ENCODE measurements at regions not wholly inside any gene's neighbourhood (a gene's known extent, or its start where the extent isn't known, plus 50 kb on each side); places are given as distances from the start of the nearest gene placed in this dataset.
"Not testable (repeated sequence)": the region's sequence is repeated elsewhere in the genome, so short reads cannot be mapped to it uniquely, and the experiment has no call there.

DNA sequence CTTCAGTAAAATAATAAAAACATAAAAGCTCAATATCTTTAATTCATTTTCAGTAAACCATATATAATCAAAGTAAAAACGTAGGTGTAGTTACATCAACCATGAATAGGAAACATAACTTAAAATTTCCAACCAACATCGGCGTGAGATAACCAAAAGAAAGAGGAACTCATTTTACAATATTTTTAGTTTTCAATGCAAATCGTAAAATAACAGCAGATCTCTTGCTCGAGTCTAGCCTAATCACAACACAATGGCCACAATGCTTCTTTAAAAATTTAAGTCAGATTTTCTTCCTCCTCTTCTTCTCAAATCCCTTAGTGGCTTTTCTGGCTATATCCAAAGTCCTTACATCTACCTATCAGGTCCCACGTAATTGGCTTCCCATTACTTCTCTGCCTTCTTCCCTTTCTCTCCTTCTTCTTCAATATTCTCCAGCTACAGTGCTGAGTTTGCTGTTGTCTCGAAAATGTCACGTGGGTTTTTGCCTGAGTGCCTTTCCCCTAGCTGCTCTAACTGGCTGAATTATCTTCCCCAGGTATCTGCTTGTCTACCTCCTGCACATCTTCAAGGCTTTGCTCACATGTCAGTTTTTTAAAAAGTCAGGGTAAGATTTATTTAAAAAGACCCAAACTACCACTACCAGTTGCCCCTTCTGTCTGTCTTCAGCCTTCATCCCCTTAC is 90.9 kb upstream of the BANK1 start:
- 77 to 86% methylated on average over 7 to 8 of the region's 8 CpGs for WGBS, 2 donors (ENCODE audit: low coverage in 1 of 2)
- no peaks in the 10 kb centered on the region for H3K36me3 ChIP-seq
- no peaks in the 10 kb centered on the region for H3K4me1 ChIP-seq
- no peak overlapping the region for H3K4me3 ChIP-seq
- H3K9me3 ChIP-seq = no peaks in the 10 kb centered on the region
- TF ChIP-seq, protein P1, sequence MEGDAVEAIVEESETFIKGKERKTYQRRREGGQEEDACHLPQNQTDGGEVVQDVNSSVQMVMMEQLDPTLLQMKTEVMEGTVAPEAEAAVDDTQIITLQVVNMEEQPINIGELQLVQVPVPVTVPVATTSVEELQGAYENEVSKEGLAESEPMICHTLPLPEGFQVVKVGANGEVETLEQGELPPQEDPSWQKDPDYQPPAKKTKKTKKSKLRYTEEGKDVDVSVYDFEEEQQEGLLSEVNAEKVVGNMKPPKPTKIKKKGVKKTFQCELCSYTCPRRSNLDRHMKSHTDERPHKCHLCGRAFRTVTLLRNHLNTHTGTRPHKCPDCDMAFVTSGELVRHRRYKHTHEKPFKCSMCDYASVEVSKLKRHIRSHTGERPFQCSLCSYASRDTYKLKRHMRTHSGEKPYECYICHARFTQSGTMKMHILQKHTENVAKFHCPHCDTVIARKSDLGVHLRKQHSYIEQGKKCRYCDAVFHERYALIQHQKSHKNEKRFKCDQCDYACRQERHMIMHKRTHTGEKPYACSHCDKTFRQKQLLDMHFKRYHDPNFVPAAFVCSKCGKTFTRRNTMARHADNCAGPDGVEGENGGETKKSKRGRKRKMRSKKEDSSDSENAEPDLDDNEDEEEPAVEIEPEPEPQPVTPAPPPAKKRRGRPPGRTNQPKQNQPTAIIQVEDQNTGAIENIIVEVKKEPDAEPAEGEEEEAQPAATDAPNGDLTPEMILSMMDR (IDR thresholded peaks at IDR 0.05) = no peak
- no peak for TF ChIP-seq POLR2AphosphoS5 (IDR thresholded peaks at IDR 0.05)
- TF ChIP-seq POLR2A (IDR thresholded peaks at IDR 0.05) = no peak
- no peak for TF ChIP-seq EP300 (IDR thresholded peaks at IDR 0.05)
- ATAC-seq = no peak
- no peak overlapping the region for H3K27ac ChIP-seq
- no peaks in the 10 kb centered on the region for H3K27me3 ChIP-seq

- WGBS, 2 donors (ENCODE audit: low coverage in 1 of 2) = 86 to 100% methylated on average over 1 of the region's 1 CpG
- TF ChIP-seq EP300 (IDR thresholded peaks at IDR 0.05) = no peak
- TF ChIP-seq POLR2AphosphoS5 (IDR thresholded peaks at IDR 0.05) = no peak
- TF ChIP-seq, protein P1 (IDR thresholded peaks at IDR 0.05) = no peak
- no peak for TF ChIP-seq POLR2A (IDR thresholded peaks at IDR 0.05)
- Histone ChIP-seq H3K36me3 (no peaks in the 10 kb centered on the region), H3K27me3 (no peaks in the 10 kb centered on the region), H3K27ac (no peak overlapping the region), H3K9me3 (no peaks in the 10 kb centered on the region), H3K4me1 (no peaks in the 10 kb centered on the region), H3K4me3 (no peak overlapping the region)
- ATAC-seq = no peak
Measured at GRCh38 chr4:101697266-101697665, 93.3 kb upstream of the BANK1 start.

DNA sequence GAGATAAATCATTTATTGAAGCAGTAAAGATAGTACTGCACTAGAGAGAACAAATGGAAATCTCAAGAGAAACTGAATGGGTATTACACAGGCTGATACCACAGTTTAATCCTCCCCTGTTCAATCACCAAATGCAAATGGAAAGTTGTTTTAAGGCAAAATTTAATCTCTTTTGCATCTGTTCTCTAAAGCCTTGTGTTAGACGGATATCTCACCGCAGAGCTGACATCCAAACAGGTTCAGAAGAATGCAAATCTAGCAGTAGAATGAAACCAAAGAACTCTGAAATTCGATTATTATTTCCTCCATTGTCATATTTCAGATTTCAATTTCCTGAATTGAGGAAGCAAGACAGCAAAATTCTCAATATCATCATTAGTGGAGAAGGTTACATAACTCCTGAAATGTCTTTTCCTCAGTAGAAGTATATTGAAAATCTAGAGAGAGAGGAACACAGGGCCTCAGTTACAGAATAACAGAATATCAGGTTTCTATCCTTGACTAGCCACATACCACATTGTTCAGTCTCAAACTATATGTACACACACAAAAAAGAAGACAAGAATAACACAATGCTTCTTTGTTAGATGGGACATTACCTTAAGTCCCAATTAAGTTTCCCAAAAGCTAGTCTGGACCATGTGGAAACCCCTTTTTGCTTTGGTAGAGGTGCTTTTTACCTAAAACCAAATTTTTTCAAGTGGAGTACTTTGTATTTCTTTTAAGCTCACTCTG is 94.1 kb upstream of the BANK1 start:
- no peak overlapping the region for H3K4me3 ChIP-seq
- no peak overlapping the region for H3K27ac ChIP-seq
- no peaks in the 10 kb centered on the region for H3K27me3 ChIP-seq
- ATAC-seq = no peak
- WGBS, 2 donors (ENCODE audit: low coverage in 1 of 2) = 79 to 82% methylated on average over 3 of the region's 3 CpGs
- TF ChIP-seq POLR2AphosphoS5 (IDR thresholded peaks at IDR 0.05) (no peak), EP300 (IDR thresholded peaks at IDR 0.05) (no peak), POLR2A (IDR thresholded peaks at IDR 0.05) (no peak)
- TF ChIP-seq, protein P1 (IDR thresholded peaks at IDR 0.05) = no peak
- H3K9me3 ChIP-seq = no peaks in the 10 kb centered on the region
- H3K36me3 ChIP-seq = no peaks in the 10 kb centered on the region
- no peaks in the 10 kb centered on the region for H3K4me1 ChIP-seq

DNA sequence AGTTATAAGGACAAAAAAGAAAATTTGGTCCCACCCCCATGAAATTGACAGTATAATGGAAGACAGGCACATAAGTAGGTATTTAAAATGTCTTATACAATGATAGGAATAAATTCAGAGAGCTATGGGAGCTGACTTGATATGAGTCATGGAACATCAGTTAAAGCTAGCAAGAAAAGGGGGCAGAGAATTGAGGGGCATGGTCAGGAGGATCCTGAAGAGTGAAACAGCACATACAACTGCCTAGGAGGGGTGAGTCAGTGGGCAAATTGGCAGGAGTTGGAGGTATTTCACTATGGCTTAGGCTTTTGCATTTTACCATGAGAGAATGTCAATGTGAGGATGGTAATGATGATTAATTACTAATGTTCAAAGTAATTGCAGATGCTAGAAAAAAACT is 95.4 kb upstream of the BANK1 start:
- H3K27ac ChIP-seq = no peak overlapping the region
- H3K27me3 ChIP-seq = no peaks in the 10 kb centered on the region
- no peaks in the 10 kb centered on the region for H3K9me3 ChIP-seq
- H3K4me3 ChIP-seq = no peak overlapping the region
- H3K4me1 ChIP-seq = no peaks in the 10 kb centered on the region
- H3K36me3 ChIP-seq = no peaks in the 10 kb centered on the region
- no peak for ATAC-seq
- TF ChIP-seq, protein P1 (IDR thresholded peaks at IDR 0.05) = no peak
- no peak for TF ChIP-seq POLR2AphosphoS5 (IDR thresholded peaks at IDR 0.05)
- TF ChIP-seq POLR2A (IDR thresholded peaks at IDR 0.05) = no peak
- TF ChIP-seq EP300 (IDR thresholded peaks at IDR 0.05) = no peak

- not testable (repeated sequence) for H3K4me3 ChIP-seq, H3K36me3 ChIP-seq, H3K9me3 ChIP-seq, H3K27me3 ChIP-seq, H3K4me1 ChIP-seq, ATAC-seq, H3K27ac ChIP-seq
- WGBS, 2 donors (ENCODE audit: low coverage in 1 of 2) = 89 to 91% methylated on average over 4 to 5 of the region's 5 CpGs
Measured at GRCh38 chr4:101694403-101694802, 96.1 kb upstream of the BANK1 start.

All from gastroesophageal sphincter (tissue), 4 donors.